Neural progenitor cell (in vitro differentiated cells): ENCODE measurements at regions not wholly inside any gene's neighbourhood (a gene's known extent, or its start where the extent isn't known, plus 50 kb on each side); places are given as distances from the start of the nearest gene placed in this dataset.

Source experiments
- EZH2 ChIP-seq: fragments of 200-600 bp; sonication (generic); IDR thresholded peaks from 2 replicates; pipeline ENCODE4 v1.6.1; 2017; ENCODE audit warnings: antibody characterized with exemption, mild to moderate bottlenecking, moderate library complexity
- EZH2phosphoT487 ChIP-seq: fragments of 200-600 bp; sonication (generic); IDR thresholded peaks from 2 replicates; pipeline ENCODE4 v1.6.1; 2017; ENCODE audit warnings: antibody characterized with exemption
- TF ChIP-seq, protein P1 (sequence below): fragments of 200-600 bp; sonication (generic); IDR thresholded peaks from 2 replicates; pipeline ENCODE4 v1.5.1; 2017; ENCODE audit warnings: antibody characterized with exemption, mild to moderate bottlenecking

DNA sequence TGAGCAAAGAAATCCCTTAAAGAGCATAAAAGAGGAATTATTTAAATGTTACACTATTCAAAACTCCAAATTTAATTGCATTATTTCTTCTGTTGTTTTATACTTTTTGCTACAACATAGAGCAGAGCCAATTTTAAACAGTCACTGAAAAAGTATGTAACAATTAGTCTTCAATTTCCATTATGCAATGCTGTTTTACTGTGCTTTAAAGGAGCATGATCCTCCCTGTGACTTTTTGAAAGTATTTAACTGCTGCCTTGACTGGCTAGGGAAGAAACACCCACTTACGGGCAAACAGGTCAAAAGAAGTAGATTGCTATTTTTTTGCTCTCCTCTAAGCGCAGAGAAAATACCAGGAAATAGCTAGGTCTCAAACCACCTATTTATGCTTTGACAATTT, 217.4 kb upstream of the GCFC2 start:
- TF ChIP-seq, protein P1, sequence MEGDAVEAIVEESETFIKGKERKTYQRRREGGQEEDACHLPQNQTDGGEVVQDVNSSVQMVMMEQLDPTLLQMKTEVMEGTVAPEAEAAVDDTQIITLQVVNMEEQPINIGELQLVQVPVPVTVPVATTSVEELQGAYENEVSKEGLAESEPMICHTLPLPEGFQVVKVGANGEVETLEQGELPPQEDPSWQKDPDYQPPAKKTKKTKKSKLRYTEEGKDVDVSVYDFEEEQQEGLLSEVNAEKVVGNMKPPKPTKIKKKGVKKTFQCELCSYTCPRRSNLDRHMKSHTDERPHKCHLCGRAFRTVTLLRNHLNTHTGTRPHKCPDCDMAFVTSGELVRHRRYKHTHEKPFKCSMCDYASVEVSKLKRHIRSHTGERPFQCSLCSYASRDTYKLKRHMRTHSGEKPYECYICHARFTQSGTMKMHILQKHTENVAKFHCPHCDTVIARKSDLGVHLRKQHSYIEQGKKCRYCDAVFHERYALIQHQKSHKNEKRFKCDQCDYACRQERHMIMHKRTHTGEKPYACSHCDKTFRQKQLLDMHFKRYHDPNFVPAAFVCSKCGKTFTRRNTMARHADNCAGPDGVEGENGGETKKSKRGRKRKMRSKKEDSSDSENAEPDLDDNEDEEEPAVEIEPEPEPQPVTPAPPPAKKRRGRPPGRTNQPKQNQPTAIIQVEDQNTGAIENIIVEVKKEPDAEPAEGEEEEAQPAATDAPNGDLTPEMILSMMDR: no peak
- TF ChIP-seq EZH2: no peak
- no peak for TF ChIP-seq EZH2phosphoT487
